SK-N-SH (cell line): ENCODE measurements at regions not wholly inside any gene's neighbourhood (a gene's known extent, or its start where the extent isn't known, plus 50 kb on each side); places are given as distances from the start of the nearest gene placed in this dataset.

Experiments used
- CTCF ChIA-PET: fragments of 300-600, 350-600 bp; formaldehyde crosslinking; extraction: SDS; loops from one replicate; lab custom pipeline; 2021; lab: Yijun Ruan, JAX
- POLR2A ChIA-PET: fragments of 350-600 bp; sonication (Branson Sonifier 250); formaldehyde crosslinking; extraction: SDS; loops from one replicate; lab custom pipeline; 2020; ENCODE audit warnings: antibody characterized with exemption, inconsistent platforms; lab: Yijun Ruan, JAX
- DNase-seq: peaks from one replicate; pipeline ENCODE4 v3.0.0; 2012
- H2AFZ ChIP-seq: fragments of 200-600 bp; sonication (generic); 2 replicates; pipeline ENCODE4 v1.8.1; 2016; ENCODE audit warnings: antibody characterized with exemption, mild to moderate bottlenecking, low read depth
- H3F3A ChIP-seq: fragments of 200-600 bp; sonication (generic); replicated peaks from 2 replicates; pipeline ENCODE3; 2016; ENCODE audit warnings: antibody characterized with exemption, mild to moderate bottlenecking; ENCODE audit not compliant: insufficient read depth
- H3K27ac ChIP-seq, 2 experiments: fragments of 200-500 bp in 1 of 2; fragments of 200-600 bp in 1 of 2; sonication (Bioruptor generic) in 1 of 2; sonication (generic), shearing (Covaris generic) in 1 of 2; 2 replicates each; pipeline versions ENCODE4 v1.5.1 to v1.6.1; 2014 to 2016; ENCODE audit warnings: low read depth in 2 of 2, inconsistent platforms in 1 of 2, low read length in 1 of 2, mild to moderate bottlenecking in 1 of 2, mixed read lengths in 1 of 2
- H3K27me3 ChIP-seq: fragments of 200-600 bp; sonication (generic), shearing (Covaris generic); 2 replicates; pipeline ENCODE4 v1.6.1; 2016; ENCODE audit warnings: mixed run types; ENCODE audit not compliant: insufficient read depth
- H3K36me3 ChIP-seq, 2 experiments: fragments of 200-500 bp in 1 of 2; fragments of 200-600 bp in 1 of 2; sonication (Bioruptor generic) in 1 of 2; sonication (generic) in 1 of 2; replicated peaks in 1 of 2; 2 replicates each; pipeline versions ENCODE3 to v1.5.1; 2014 to 2016; ENCODE audit warnings: low read length in 1 of 2, mild to moderate bottlenecking in 1 of 2; ENCODE audit not compliant: insufficient read depth in 2 of 2, control insufficient read depth in 1 of 2
- H3K4me1 ChIP-seq, 2 experiments: fragments of 200-500 bp in 1 of 2; fragments of 200-600 bp in 1 of 2; sonication (Bioruptor generic) in 1 of 2; sonication (generic), shearing (Covaris generic) in 1 of 2; 2 replicates each; pipeline versions ENCODE4 v1.5.1 to v1.6.1; 2014 to 2016; ENCODE audit warnings: low read depth in 1 of 2, low read length in 1 of 2, mixed run types in 1 of 2; ENCODE audit not compliant: insufficient read depth in 2 of 2, control insufficient read depth in 1 of 2
- H3K4me2 ChIP-seq: fragments of 200-600 bp; sonication (generic), shearing (Covaris generic); 2 replicates; pipeline ENCODE4 v1.6.1; 2017; ENCODE audit warnings: mixed run types
- H3K4me3 ChIP-seq, 2 experiments: fragments of 200-500 bp in 1 of 2; fragments of 200-600 bp in 1 of 2; sonication (Bioruptor generic) in 1 of 2; sonication (generic), shearing (Covaris generic) in 1 of 2; 2 replicates each; pipeline versions ENCODE4 v1.5.1 to v1.8.1; 2014 to 2016; ENCODE audit warnings: low read depth in 2 of 2, inconsistent platforms in 1 of 2, low read length in 1 of 2, mild to moderate bottlenecking in 1 of 2, mixed read lengths in 1 of 2, moderate library complexity in 1 of 2
- H3K79me2 ChIP-seq: fragments of 200-600 bp; sonication (generic); 2 replicates; pipeline ENCODE4 v1.8.1; 2017; ENCODE audit warnings: mild to moderate bottlenecking; ENCODE audit not compliant: insufficient read depth
- H3K9ac ChIP-seq: fragments of 200-600 bp; sonication (generic); 2 replicates; pipeline ENCODE4 v1.6.1; 2017; ENCODE audit warnings: mixed run types
- H3K9me2 ChIP-seq: fragments of 200-600 bp; sonication (generic); 2 replicates; pipeline ENCODE4 v1.6.1; 2017; ENCODE audit warnings: mixed run types
- H3K9me3 ChIP-seq: fragments of 200-600 bp; sonication (generic); 2 replicates; pipeline ENCODE4 v1.6.1; 2017; ENCODE audit warnings: mixed run types, mild to moderate bottlenecking, moderate library complexity
- H4K20me1 ChIP-seq: fragments of 200-600 bp; sonication (generic); 2 replicates; pipeline ENCODE4 v1.6.1; 2017; ENCODE audit warnings: mild to moderate bottlenecking, mixed run types; ENCODE audit not compliant: insufficient read depth
- CHD2 ChIP-seq: fragments of 150-350 bp; IDR thresholded peaks from 2 replicates; pipeline ENCODE4 v1.6.1; 2018; ENCODE audit warnings: low read length; ENCODE audit not compliant: partially characterized antibody
- ELF1 ChIP-seq: IDR thresholded peaks from 2 replicates; pipeline ENCODE4 v1.4.0; 2012
- EP300 ChIP-seq, 2 experiments: IDR thresholded peaks; 2 replicates each; pipeline versions ENCODE4 v1.4.0 to v1.6.1; 2012; ENCODE audit warnings: borderline replicate concordance in 1 of 2, low read depth in 1 of 2, low read length in 1 of 2
- EZH2phosphoT487 ChIP-seq: fragments of 200-600 bp; sonication (generic); IDR thresholded peaks from 2 replicates; pipeline ENCODE4 v1.6.1; 2017; ENCODE audit warnings: low read depth, mixed run types, mild to moderate bottlenecking, antibody characterized with exemption, moderate library complexity, borderline replicate concordance
- FOXM1 ChIP-seq: IDR thresholded peaks from 2 replicates; pipeline ENCODE4 v1.4.0; 2012; ENCODE audit warnings: low read depth, mild to moderate bottlenecking
- GABPA ChIP-seq: IDR thresholded peaks from 2 replicates; pipeline ENCODE4 v1.4.0; 2012; ENCODE audit warnings: low read depth, mild to moderate bottlenecking
- GATA2 ChIP-seq: sonication (generic); formaldehyde crosslinking; IDR thresholded peaks from 2 replicates; pipeline ENCODE4 v1.5.0; 2020; ENCODE audit warnings: mild to moderate bottlenecking, missing genetic modification reagents
- IRF3 ChIP-seq: fragments of 150-350 bp; IDR thresholded peaks from 2 replicates; pipeline ENCODE4 v1.6.1; 2016; ENCODE audit warnings: mild to moderate bottlenecking, low read depth, low read length
- JUND ChIP-seq: IDR thresholded peaks from 2 replicates; pipeline ENCODE4 v1.4.0; 2012
- MEF2A ChIP-seq: IDR thresholded peaks from 2 replicates; pipeline ENCODE4 v1.4.0; 2012; ENCODE audit warnings: low read depth, borderline replicate concordance
- NFIC ChIP-seq: IDR thresholded peaks from 2 replicates; pipeline ENCODE4 v1.4.0; 2012; ENCODE audit warnings: borderline replicate concordance
- NRF1 ChIP-seq: IDR thresholded peaks from 2 replicates; pipeline ENCODE4 v1.6.1; 2012; ENCODE audit warnings: low read depth, mild to moderate bottlenecking, low read length
- REST ChIP-seq: IDR thresholded peaks from 2 replicates; pipeline ENCODE4 v1.6.1; 2012; ENCODE audit warnings: mild to moderate bottlenecking, low read depth, low read length, moderate library complexity
- RXRA ChIP-seq: IDR thresholded peaks from 2 replicates; pipeline ENCODE4 v1.4.0; 2012; ENCODE audit warnings: low read depth, mild to moderate bottlenecking, borderline replicate concordance
- SMC3 ChIP-seq: IDR thresholded peaks from 2 replicates; pipeline ENCODE4 v1.6.1; 2012; ENCODE audit warnings: low read depth, low read length, improper control_type of control experiment
- TAF1 ChIP-seq: IDR thresholded peaks from 2 replicates; pipeline ENCODE4 v1.6.1; 2012; ENCODE audit warnings: low read depth, mild to moderate bottlenecking, low read length, moderate library complexity, borderline replicate concordance
- TCF12 ChIP-seq: IDR thresholded peaks from 2 replicates; pipeline ENCODE4 v1.4.0; 2012
- USF1 ChIP-seq: IDR thresholded peaks from 2 replicates; pipeline ENCODE4 v1.4.0; 2012; ENCODE audit warnings: low read depth, borderline replicate concordance
- YY1 ChIP-seq: IDR thresholded peaks from 2 replicates; pipeline ENCODE4 v1.4.0; 2012; ENCODE audit warnings: low read depth, mild to moderate bottlenecking
- WGBS: methylation state at CpG from one replicate; pipeline ENCODE4 v1.1.6; 2017; ENCODE audit warnings: low lambda C conversion rate; 5-methylcytosine and 5-hydroxymethylcytosine counted together
- TF ChIP-seq, protein P1 (sequence below): IDR thresholded peaks from 2 replicates; pipeline ENCODE4; 2012

DNA sequence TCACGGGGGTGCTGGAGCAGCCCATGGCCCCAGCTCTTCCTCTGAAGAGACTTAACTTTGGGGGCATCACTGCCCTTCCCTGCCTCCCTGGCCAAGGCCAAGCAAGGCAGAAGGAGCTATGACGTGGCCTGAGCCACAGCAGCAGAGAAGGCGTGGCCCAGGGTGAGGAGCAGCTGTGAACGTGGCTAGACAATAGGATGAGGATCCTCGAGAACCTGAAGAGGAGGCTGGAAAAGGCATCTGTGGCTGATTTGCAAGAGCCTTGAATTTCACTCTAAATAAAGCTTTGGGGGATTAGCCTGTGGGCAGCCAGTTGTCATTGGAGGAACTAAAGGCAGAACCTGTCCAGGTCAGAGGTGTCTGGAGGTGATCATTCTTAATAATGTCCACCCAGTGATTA, 652.9 kb upstream of the ID2 start:
- no peaks in the 10 kb centered on the region; a peak in 1 of 4 replicates for H3K4me1 ChIP-seq
- H3K9ac ChIP-seq, result no peak overlapping the region
- H3K4me2 ChIP-seq, result no peak overlapping the region
- H3K4me3 ChIP-seq, result no peak overlapping the region
- POLR2A ChIA-PET, result no interaction called here
- no peaks in the 10 kb centered on the region for H3K79me2 ChIP-seq
- no peak for DNase-seq
- WGBS, result 44% methylated on average over 5 of the region's 5 CpGs
- H3K9me3 ChIP-seq, result no peaks in the 10 kb centered on the region
- no peaks in the 10 kb centered on the region for H3K9me2 ChIP-seq
- no peak overlapping the region for H3K27ac ChIP-seq
- no peaks in the 10 kb centered on the region for H4K20me1 ChIP-seq
- no peaks in the 10 kb centered on the region for H3K27me3 ChIP-seq
- no peak overlapping the region for H2AFZ ChIP-seq
- no peaks in the 10 kb centered on the region for H3K36me3 ChIP-seq
- TF ChIP-seq GATA2 (CRISPR knock-in tag), result no peak
- TF ChIP-seq, all 33 proteins: peak for 0
- CTCF ChIA-PET, result no interaction called here
- no peaks in the 10 kb centered on the region for H3F3A ChIP-seq

DNA sequence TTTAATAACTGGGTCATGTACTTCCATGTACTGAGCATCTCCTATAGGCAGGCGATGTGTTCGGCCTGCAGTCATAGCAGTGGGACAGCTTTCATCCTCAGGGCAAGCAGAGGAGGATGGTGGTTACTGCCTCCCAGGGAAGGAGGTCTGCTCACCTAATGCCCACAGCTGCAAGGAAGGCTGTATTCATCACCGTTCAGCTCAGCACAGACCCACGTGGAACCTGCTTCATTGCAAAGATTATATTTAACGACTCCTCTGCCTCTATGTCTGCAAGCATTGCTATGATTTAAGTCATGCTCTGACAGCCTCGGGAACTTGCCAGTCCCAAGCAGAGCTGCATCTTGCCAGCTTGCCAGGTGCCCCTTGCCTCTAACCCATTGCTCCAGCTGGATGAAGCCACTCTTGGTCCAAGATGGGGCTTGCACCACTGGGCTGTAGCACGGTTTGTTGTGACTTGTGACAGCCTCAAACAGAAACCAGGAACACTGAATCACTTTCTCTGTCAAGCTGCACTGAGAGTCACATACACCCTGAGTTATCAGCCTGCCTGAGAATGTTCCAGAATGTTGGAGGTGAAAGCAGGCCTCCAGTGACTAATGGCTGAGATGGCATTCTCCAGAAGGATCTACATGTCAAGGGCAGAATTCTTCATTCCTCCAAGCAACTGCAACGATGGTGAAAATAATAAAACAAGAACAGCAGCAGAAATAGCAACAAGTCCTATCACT, 651.1 kb upstream of the ID2 start:
- H3K9me3 ChIP-seq, result no peaks in the 10 kb centered on the region
- no peaks in the 10 kb centered on the region for H4K20me1 ChIP-seq
- H3K4me3 ChIP-seq, result no peak overlapping the region
- ChIA-PET CTCF (interaction anchor here (1.4 kb wide), 1 partner anchor 11 kb away, joined by 3 read pairs; no protein-coding TSS in a partner anchor), POLR2A (no interaction called here)
- H3K9me2 ChIP-seq, result no peaks in the 10 kb centered on the region
- no peaks in the 10 kb centered on the region for H3K27me3 ChIP-seq
- no peak for DNase-seq
- H3F3A ChIP-seq, result no peaks in the 10 kb centered on the region
- no peaks in the 10 kb centered on the region for H3K36me3 ChIP-seq
- TF ChIP-seq JUND (no peak), SMC3 (no peak), EP300 (IDR thresholded peaks at IDR 0.05; ENCODE audit: borderline replicate concordance in 1 of 2, low read depth in 1 of 2, low read length in 1 of 2) (no peak), USF1 (no peak), GABPA (no peak), NFIC (no peak), GATA2 (CRISPR knock-in tag) (no peak), ELF1 (no peak), NRF1 (no peak), YY1 (no peak), REST (no peak), FOXM1 (no peak), EZH2phosphoT487 (no peak), IRF3 (no peak), TAF1 (no peak), RXRA (no peak), MEF2A (no peak), CHD2 (no peak), TCF12 (no peak)
- TF ChIP-seq, protein P1, sequence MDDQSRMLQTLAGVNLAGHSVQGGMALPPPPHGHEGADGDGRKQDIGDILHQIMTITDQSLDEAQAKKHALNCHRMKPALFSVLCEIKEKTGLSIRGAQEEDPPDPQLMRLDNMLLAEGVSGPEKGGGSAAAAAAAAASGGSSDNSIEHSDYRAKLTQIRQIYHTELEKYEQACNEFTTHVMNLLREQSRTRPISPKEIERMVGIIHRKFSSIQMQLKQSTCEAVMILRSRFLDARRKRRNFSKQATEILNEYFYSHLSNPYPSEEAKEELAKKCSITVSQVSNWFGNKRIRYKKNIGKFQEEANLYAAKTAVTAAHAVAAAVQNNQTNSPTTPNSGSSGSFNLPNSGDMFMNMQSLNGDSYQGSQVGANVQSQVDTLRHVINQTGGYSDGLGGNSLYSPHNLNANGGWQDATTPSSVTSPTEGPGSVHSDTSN, result no peak
- WGBS, result 39% methylated on average over 8 of the region's 8 CpGs
- no peak overlapping the region for H3K9ac ChIP-seq
- no peaks in the 10 kb centered on the region; a peak in 1 of 4 replicates for H3K4me1 ChIP-seq
- no peak overlapping the region for H3K27ac ChIP-seq
- no peaks in the 10 kb centered on the region for H3K79me2 ChIP-seq
- H2AFZ ChIP-seq, result no peak overlapping the region
- H3K4me2 ChIP-seq, result no peak overlapping the region
